GM18520 (cell line): ENCODE measurements at regions not wholly inside any gene's neighbourhood (a gene's known extent, or its start where the extent isn't known, plus 50 kb on each side); places are given as distances from the start of the nearest gene placed in this dataset.
"Not testable (repeated sequence)": the region's sequence is repeated elsewhere in the genome, so short reads cannot be mapped to it uniquely, and the experiment has no call there.

Experiments
- ATAC-seq: cut with Tn5 transposase; IDR thresholded peaks from one replicate; pipeline ENCODE4 v1.9.1; 2021; ENCODE audit not compliant: unreplicated experiment

DNA sequence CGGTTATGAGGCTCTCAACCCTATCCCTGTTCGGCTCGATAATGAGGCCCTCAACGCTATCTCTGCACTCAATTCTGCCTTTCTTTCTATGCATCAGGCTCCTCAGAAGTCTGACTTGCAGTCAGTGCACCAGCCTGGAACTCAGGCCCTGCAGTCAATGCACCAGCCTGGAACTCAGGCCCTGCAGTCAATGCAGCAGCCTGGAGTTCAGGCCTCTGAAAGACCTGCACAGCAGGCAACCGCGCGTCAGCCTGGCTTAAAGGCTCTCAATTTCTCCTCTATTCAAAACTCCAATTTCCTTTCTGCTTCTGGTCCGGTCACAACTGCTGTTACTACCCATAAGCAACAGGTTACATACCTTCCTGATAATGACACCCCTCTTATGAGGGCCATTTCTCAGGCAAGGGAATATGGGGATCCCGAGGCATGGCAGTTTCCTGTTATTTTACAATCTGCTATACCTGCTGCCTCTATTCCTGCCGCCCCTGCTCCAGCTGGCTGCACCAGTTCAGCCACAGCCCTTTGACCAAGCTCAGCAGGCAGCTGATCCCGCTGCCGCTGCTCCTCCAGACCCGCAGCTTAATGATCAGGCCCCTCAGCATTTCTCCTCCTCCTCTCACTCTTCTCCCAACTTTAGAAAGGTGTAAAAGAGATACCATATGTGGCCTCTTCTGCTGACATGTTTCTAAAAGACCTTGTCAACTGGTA, 933.6 kb upstream of the FANCL start:
- no peak for ATAC-seq

GRCh38 chr2:59173325-59173724, 932.2 kb upstream of the FANCL start:
- ATAC-seq = no peak

DNA sequence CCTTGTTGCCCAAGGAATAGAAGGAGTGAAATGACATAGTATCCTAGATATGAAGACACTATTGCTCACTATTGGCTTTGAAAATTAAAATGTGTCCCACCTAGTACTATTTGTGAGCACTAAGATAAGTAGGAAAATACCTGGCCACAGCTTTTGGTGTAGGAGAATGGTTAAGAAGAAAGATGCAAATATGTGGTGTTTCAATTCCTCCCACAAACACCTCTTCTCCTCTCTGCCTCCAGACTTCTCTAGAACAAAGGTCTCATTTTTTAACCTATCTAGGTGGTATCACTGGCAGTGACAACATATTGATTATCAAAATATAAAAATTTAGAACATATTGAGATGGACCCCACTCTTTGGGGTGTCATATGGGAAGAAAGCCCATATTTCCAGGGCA, 929.9 kb upstream of the FANCL start:
- ATAC-seq = peak; percentile 67

DNA sequence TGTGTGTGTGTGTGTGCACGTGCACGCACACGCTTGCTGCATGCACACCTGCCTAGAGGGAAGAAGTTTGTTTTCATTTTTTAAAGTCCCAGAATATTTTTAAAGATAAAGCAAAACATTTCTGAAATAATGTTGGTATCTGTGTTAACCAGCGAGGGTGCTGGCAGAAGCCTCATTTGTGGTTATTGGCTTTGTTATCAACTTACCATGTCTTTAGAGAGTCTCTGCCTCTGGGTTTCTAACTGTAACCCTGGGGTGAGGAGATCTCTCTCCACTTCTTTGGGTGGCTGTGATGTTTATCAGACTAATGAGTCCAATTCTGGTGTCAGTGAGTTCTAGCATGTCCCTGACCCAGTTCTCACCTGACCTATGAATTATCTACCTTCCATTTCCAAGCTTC, 927.6 kb upstream of the FANCL start:
- no peak for ATAC-seq

GRCh38 chr2:59167514-59167913, 926.4 kb upstream of the FANCL start:
- no peak for ATAC-seq

DNA sequence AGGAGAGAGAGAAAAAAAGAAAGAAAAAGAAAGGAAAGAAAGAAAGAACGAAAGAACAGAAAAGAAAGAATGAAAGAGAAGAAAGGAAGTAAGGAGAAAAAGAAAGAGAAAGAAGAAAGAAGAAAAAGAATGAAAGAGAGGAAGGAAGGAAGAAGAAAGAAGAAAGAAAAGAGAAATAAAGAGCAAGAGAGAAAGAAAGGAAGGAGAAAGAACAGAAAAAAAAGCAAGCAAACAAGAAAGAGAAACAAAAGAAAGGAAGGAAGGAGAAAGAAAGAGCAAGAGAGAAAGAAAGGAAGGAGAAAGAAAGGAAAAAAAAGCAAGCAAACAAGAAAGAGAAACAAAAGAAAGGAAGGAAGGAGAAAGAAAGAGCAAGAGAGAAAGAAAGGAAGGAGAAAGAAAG, 916.8 kb upstream of the FANCL start:
- ATAC-seq = not testable (repeated sequence)

GRCh38 chr2:59151805-59152204, 910.7 kb upstream of the FANCL start:
- ATAC-seq = no peak

DNA sequence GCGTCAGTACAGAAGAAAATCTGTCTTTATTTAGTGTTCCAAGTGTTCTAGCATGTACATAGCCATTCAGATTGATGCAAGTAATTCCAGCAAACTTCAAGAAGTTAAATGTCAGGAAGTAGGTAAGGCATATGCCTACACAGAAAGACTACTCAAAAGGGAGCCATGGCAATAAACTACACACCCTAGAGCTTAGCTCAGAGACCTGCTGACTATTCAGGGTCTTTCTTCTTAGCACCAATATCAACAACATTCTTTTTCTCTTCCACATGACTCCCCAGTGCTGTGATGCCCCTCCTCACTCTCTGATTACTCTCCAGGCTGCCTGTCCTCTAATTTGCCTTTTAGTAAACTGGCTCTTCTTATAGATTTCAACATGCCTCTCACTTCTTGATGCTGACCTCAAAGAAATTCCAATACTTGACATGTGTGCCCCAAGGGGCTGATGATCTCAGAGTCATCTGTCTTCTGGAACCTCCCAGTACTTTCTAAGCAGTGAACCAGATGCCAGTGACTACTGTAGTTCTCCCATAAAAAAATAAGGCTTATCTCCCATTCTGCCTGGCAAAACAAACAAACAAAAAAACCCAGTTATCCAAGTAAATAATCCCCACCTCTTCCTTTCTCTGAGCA, 909.2 kb upstream of the FANCL start:
- ATAC-seq = no peak

DNA sequence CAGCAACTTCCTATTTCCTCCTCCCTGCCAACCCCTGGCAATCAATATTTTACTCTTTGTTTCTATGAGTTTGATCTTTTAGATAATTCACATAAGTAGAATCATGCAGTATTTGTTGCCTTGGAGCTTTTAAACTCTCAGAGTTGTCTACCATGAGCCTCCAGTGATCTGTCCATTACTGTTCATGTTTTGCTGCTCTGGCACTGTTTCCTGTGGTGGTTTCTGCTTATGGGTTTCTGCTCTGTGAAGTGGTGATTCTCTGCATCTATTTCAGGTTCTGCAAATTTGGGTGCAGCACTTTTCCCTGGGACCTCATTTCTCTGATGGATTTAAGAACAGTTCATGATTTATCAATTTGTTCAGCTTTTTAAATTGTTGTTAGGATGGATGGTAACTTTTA, 908.1 kb upstream of the FANCL start:
- ATAC-seq = no peak

DNA sequence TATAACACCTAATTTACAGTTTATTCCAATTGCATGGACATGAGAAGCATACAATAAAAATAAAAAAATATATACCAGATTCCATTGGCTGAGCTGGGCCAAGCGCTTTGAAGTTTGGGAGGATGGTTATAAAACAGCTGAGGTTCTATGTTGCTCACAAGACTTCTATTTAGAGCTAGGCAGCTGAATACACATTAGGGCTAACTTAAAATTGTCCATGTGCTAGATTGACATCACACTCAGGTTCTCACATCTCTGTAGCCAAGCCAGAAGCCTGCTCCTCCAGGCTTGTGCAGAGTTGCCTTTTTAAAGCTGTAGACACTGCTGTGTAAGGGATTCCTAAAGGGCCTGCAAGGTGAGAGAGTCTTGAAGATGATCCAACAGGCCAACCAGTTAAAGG, 871.1 kb upstream of the FANCL start:
- no peak for ATAC-seq

DNA sequence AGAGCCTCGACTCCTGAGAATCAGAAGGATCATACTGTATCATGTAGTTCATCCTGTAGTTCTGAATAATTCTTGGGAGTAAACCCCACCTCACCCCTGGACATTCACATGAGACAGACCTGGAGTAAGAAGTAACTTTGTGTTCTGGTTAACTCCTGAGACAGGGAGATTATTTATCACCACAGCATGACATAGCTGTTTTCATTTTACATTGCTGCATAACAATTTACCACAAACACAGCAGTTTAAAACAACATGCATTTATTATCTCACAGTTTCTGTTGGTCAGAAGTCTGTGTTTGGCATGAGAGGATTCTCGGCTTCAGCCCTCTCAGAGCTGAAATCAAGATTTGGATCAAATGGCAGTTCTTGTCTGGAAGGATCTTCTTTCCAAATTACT, 855.8 kb upstream of the FANCL start:
- no peak for ATAC-seq

GRCh38 chr2:59093571-59093970, 852.4 kb upstream of the FANCL start:
- no peak for ATAC-seq

DNA sequence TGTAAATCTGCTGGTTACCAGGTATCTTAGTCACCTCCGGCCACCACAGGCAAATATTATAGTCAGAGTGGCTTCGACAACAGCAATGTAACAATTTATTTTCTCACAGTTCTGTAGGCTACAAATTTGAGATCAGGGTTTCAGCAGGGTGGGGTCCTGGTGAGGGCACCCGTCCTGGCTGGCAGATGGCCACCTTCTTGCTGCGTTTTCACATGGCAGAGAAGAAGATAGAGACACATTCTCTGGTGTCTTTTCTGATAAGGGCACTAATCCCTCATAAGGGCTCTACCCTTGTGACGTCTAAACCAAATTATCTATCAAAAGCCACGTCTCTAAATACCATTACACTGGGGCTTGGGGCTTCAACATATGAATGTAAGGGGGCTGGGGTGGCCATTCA, 843.2 kb upstream of the FANCL start:
- ATAC-seq = no peak

- no peak for ATAC-seq
Observed at GRCh38 chr2:59083075-59083828, 842.1 kb upstream of the FANCL start.

GRCh38 chr2:59082657-59083056, 841.5 kb upstream of the FANCL start:
- ATAC-seq = no peak

DNA sequence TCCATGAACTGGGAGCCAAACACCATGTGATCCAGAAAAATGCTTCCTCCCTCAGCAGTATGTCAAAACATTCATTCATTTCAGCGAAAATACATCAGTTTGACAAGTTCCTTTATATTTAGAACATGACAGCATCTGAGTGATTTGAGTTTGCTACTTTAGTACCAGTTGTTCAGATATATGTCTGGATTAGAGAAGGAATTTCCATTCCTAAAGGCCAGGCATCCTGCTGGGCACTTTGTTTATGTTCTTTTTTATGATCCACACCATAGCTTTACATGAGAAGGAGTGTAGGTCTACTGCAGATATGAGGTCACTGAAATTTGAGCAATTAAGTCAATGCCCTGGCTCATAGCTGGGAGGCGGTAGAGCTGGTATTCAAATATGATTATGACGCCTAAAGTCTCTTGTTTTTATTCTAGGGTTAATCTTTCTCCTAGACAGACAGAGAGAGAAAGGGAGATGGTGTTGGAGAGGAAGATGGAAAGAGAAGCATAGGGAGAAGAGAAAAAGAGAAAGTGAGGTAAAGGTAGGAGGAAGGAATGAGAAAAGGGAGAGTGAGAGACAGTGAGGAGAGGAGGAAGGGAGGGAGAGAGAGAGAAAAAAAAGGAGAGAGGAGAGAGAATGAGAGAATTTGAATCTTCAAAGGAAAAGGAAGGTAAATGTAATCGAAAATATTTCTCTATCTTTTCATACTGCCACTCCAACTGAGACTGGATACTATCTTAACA, 839.5 kb upstream of the FANCL start:
- no peak for ATAC-seq

DNA sequence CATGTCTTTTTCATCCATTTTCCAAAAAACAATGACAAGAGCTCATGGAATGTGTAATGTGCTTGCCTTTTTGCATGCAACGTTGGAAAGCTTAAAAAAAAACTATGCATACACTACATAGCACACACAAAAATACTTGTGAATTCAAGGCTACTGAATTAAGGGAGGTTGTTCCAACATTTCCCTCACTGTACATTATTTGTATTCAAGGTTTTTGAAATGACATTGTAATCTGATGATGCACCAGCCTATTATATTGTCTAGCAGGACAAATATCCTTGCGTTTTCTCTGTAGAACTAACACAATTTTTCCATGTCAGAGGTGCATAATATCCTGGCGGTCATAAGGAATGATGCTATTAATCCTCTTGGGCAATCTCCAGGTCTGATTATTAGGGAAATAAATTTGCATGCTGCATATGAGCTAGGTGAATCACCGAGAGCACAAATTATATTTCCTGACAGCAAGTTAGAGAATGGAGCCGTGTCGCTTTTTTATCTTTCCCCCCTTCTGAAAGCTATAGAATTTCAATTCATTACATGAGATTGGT, 836.9 kb upstream of the FANCL start:
- no peak for ATAC-seq

GRCh38 chr2:59077026-59077725, 836.1 kb upstream of the FANCL start:
- no peak for ATAC-seq

DNA sequence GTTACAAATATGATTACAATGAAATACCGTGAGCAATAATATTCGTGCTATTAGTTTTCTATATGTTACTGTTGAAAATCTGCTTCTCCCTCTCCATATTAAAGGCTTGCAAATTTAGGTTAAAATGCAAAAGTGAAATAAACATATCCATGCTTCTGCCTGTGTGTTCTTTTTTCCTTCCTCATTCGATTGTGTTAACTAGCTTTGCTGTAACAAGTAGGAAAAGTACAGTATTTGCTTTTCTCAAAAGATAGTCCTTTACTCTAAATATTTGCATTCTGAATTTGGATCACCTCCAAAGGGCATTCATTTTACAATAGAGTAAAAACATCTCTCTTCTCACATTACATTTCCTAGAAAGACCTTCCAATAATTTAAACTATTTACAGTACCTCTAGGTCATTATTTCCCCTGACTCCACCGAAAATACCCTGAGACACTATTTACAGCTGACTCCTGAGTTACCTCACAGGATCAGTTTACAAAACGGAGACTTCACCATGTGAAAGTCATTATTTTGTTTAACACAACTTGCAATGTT, 835.0 kb upstream of the FANCL start:
- ATAC-seq = no peak

- no peak for ATAC-seq
Observed at GRCh38 chr2:59074071-59074470, 832.9 kb upstream of the FANCL start.
